Hepatocyte (in vitro differentiated cells): ENCODE measurements at regions not wholly inside any gene's neighbourhood (a gene's known extent, or its start where the extent isn't known, plus 50 kb on each side); places are given as distances from the start of the nearest gene placed in this dataset.

Source experiments
- DNase-seq: peaks from one replicate; pipeline ENCODE4 v3.0.0-alpha.2; 2016; ENCODE audit warnings: low spot score
- H2AFZ ChIP-seq: fragments of 200-600 bp; sonication (generic); 2 replicates; pipeline ENCODE4 v1.6.0; 2016; ENCODE audit warnings: antibody characterized with exemption, mild to moderate bottlenecking
- H3K27ac ChIP-seq: fragments of 200-600 bp; sonication (generic); 2 replicates; pipeline ENCODE4 v1.5.1; 2016; ENCODE audit warnings: mild to moderate bottlenecking
- H3K27me3 ChIP-seq: fragments of 200-600 bp; sonication (generic); 2 replicates; pipeline ENCODE4 v1.6.1; 2016
- H3K36me3 ChIP-seq: fragments of 200-600 bp; sonication (generic); replicated peaks from 2 replicates; pipeline ENCODE4 v1.5.1; 2016; ENCODE audit warnings: low read depth; ENCODE audit not compliant: insufficient read depth
- H3K4me1 ChIP-seq: fragments of 200-600 bp; sonication (generic); 2 replicates; pipeline ENCODE4 v1.5.1; 2016; ENCODE audit warnings: mild to moderate bottlenecking, moderate library complexity; ENCODE audit not compliant: insufficient read depth
- H3K4me2 ChIP-seq: fragments of 200-600 bp; sonication (generic); 2 replicates; pipeline ENCODE4 v1.6.0; 2016
- H3K4me3 ChIP-seq: fragments of 200-600 bp; sonication (generic); 2 replicates; pipeline ENCODE4 v1.5.1; 2016; ENCODE audit warnings: mild to moderate bottlenecking
- H3K79me2 ChIP-seq: fragments of 200-600 bp; sonication (generic); 2 replicates; pipeline ENCODE4 v1.6.0; 2017; ENCODE audit warnings: mild to moderate bottlenecking
- H3K9me2 ChIP-seq: fragments of 200-600 bp; sonication (generic); replicated peaks from 2 replicates; pipeline ENCODE4 v1.6.0; 2017; ENCODE audit warnings: mild to moderate bottlenecking; ENCODE audit not compliant: insufficient read depth
- H3K9me3 ChIP-seq: fragments of 200-600 bp; sonication (generic); 2 replicates; pipeline ENCODE4 v1.5.1; 2016; ENCODE audit warnings: low read depth, mild to moderate bottlenecking
- H4K20me1 ChIP-seq: fragments of 200-600 bp; sonication (generic); 2 replicates; pipeline ENCODE4 v1.6.0; 2016; ENCODE audit warnings: mild to moderate bottlenecking; ENCODE audit not compliant: insufficient read depth, poor library complexity, severe bottlenecking
- CTCF ChIP-seq: fragments of 200-600 bp; sonication (generic); IDR thresholded peaks from 2 replicates; pipeline ENCODE4 v1.5.1; 2016; ENCODE audit warnings: antibody characterized with exemption, mild to moderate bottlenecking; ENCODE audit not compliant: poor library complexity
- EZH2 ChIP-seq: fragments of 200-600 bp; sonication (generic); IDR thresholded peaks from 2 replicates; pipeline ENCODE4 v1.6.1; 2016; ENCODE audit warnings: antibody characterized with exemption, mild to moderate bottlenecking, borderline replicate concordance
- EZH2phosphoT487 ChIP-seq: fragments of 200-600 bp; sonication (generic); IDR thresholded peaks from one replicate; pipeline ENCODE4 v1.6.1; 2018; ENCODE audit warnings: antibody characterized with exemption, mild to moderate bottlenecking, low read depth, moderate library complexity; ENCODE audit not compliant: unreplicated experiment, severe bottlenecking
- WGBS: methylation state at CpG from one replicate; pipeline ENCODE4 v1.1.6; 2016; ENCODE audit warnings: low lambda C conversion rate; ENCODE audit errors: missing lambda C conversion rate; 5-methylcytosine and 5-hydroxymethylcytosine counted together

GRCh38 chr13:33690354-33690753 lies 127.6 kb upstream of the RFC3 start:
- no peaks in the 10 kb centered on the region for H3K36me3 ChIP-seq
- no peak overlapping the region for H3K4me3 ChIP-seq
- TF ChIP-seq EZH2 (no peak), EZH2phosphoT487 (no peak), CTCF (no peak)
- H3K4me1 ChIP-seq: no peaks in the 10 kb centered on the region
- H4K20me1 ChIP-seq: no peaks in the 10 kb centered on the region
- 92% methylated on average over 10 of the region's 10 CpGs for WGBS
- no peaks in the 10 kb centered on the region for H3K79me2 ChIP-seq
- no peak for DNase-seq
- no peaks in the 10 kb centered on the region for H3K9me3 ChIP-seq
- H3K27me3 ChIP-seq: no peaks in the 10 kb centered on the region
- no peak overlapping the region for H2AFZ ChIP-seq
- H3K4me2 ChIP-seq: no peak overlapping the region
- no peak overlapping the region for H3K27ac ChIP-seq
- no peaks in the 10 kb centered on the region for H3K9me2 ChIP-seq

- WGBS: 95% methylated on average over 11 of the region's 11 CpGs
- Histone ChIP-seq H3K4me1 (no peaks in the 10 kb centered on the region), H2AFZ (no peak overlapping the region), H3K9me2 (no peaks in the 10 kb centered on the region), H4K20me1 (no peaks in the 10 kb centered on the region), H3K4me2 (no peak overlapping the region), H3K79me2 (no peaks in the 10 kb centered on the region), H3K27me3 (no peaks in the 10 kb centered on the region), H3K9me3 (no peaks in the 10 kb centered on the region), H3K36me3 (no peaks in the 10 kb centered on the region), H3K4me3 (no peak overlapping the region), H3K27ac (no peak overlapping the region)
- DNase-seq: no peak
- TF ChIP-seq EZH2phosphoT487 (no peak), CTCF (no peak), EZH2 (no peak)
These were observed 126.0 kb upstream of the RFC3 start for GRCh38 chr13:33691980-33692379.

GRCh38 chr13:33692531-33692930 lies 125.4 kb upstream of the RFC3 start:
- Histone ChIP-seq H3K79me2 (no peaks in the 10 kb centered on the region), H3K27ac (no peak overlapping the region), H3K27me3 (no peaks in the 10 kb centered on the region), H3K4me2 (no peak overlapping the region), H3K9me3 (no peaks in the 10 kb centered on the region), H3K9me2 (no peaks in the 10 kb centered on the region), H4K20me1 (no peaks in the 10 kb centered on the region), H2AFZ (no peak overlapping the region), H3K4me1 (no peaks in the 10 kb centered on the region), H3K36me3 (no peaks in the 10 kb centered on the region), H3K4me3 (no peak overlapping the region)
- 90% methylated on average over 2 of the region's 2 CpGs for WGBS
- no peak for DNase-seq
- TF ChIP-seq EZH2phosphoT487: no peak
- TF ChIP-seq CTCF: no peak
- no peak for TF ChIP-seq EZH2

- no peak for DNase-seq
- no peak overlapping the region for H3K27ac ChIP-seq
- TF ChIP-seq CTCF: no peak
- no peak for TF ChIP-seq EZH2
- no peak for TF ChIP-seq EZH2phosphoT487
- no peak overlapping the region for H2AFZ ChIP-seq
- H3K27me3 ChIP-seq: no peaks in the 10 kb centered on the region
- no peaks in the 10 kb centered on the region for H3K4me1 ChIP-seq
- H3K4me2 ChIP-seq: no peak overlapping the region
- no peaks in the 10 kb centered on the region for H3K9me3 ChIP-seq
- no peak overlapping the region for H3K4me3 ChIP-seq
- no peaks in the 10 kb centered on the region for H3K9me2 ChIP-seq
- no peaks in the 10 kb centered on the region for H3K36me3 ChIP-seq
- H3K79me2 ChIP-seq: no peaks in the 10 kb centered on the region
- no peaks in the 10 kb centered on the region for H4K20me1 ChIP-seq
These were observed 123.4 kb upstream of the RFC3 start for GRCh38 chr13:33694546-33694945.
